NCI-H2196 treated with DMSO at 0.1 percent for 48 hours (cell line): ENCODE measurements at regions not wholly inside any gene's neighbourhood (a gene's known extent, or its start where the extent isn't known, plus 50 kb on each side); places are given as distances from the start of the nearest gene placed in this dataset.

Experiments used
- DNase-seq: peaks from one replicate; lab custom pipeline; 2025; ENCODE audit not compliant: unreplicated experiment; lab: John Stamatoyannopoulos, UW

GRCh38 chr15:95425859-95426258 lies 904.6 kb upstream of the NR2F2 start:
- DNase-seq: no peak

DNA sequence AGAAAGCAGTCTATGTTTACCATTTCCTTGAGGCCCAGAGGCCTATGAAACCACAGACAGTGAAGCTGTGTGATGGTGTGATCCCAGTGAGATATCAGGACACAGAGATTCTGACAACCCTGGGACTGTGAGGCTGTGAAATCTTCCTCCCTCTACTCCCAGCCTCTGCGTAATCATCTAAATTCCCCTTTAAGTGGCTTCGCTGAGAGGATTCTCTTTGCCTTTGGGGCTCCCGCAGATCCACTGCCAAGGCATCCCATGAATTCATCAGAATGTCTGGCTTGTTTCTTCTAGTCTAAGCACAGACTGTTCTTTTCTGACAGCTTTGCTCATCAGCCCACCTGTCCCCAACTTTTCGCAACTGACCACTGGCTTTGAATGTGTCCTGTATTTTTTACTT lies 901.2 kb upstream of the NR2F2 start:
- no peak for DNase-seq

DNA sequence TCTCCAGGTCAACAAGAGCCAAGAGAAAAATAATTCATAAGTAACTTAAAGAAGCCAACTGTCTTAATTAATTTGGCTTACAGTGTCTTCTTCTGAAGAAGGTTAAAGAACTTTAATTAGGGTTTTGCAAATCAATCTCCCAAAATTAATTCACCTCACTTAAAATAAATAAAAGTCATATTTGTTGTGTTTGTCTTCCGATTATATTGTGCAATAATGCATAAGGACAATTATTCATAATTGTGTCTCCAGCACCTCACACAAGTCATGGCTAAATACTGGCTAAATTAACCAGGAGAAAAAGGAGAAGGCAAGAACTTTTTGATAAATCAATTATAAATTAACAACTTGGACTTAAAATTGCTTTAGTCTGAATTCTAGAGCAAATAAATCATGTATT lies 899.0 kb upstream of the NR2F2 start:
- no peak for DNase-seq

GRCh38 chr15:95432878-95433405 lies 897.6 kb upstream of the NR2F2 start:
- no peak for DNase-seq

DNA sequence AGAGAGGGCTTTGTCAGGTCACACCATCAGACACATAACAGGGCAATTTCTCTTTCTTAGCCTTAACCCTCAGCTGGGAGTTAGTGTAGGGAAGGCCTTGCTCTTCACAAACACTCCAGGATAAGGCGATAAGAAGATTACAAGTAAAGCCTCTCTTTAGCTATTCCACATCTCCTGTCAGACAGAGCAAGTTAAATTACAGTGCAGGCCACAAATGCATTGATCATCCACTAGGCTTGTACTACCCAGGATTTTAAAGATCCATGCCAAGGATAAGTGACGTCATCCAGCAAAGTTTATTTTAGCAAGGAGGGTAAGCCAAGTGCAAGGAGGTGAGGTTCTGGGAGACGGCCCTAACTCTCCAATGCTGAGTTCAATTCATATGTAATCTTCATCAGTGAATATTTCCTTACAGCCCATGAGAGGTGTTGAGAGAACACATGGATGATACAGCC lies 890.6 kb upstream of the NR2F2 start:
- DNase-seq: no peak

GRCh38 chr15:95440712-95441111 lies 889.8 kb upstream of the NR2F2 start:
- no peak for DNase-seq

- DNase-seq: no peak
Observed at GRCh38 chr15:95442107-95442719, 888.3 kb upstream of the NR2F2 start.

DNA sequence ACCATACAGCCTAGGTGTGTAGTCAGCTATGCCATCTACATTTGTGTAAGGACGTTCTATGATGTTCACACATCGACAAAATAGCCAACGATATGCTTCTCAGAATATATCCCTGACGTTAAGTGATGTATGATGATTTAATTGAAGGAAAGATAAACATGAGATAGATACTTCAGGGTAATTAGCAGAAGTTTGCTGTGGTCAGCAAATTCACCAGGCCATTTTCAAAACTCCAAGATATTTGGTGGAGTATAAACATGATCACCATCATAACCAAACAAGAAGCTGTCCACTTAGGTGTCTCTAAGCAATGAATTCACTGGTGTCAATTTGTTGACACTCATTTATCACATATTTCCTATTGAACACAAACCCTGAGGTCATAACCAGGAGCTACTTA lies 885.6 kb upstream of the NR2F2 start:
- no peak for DNase-seq

- DNase-seq: no peak
Observed at GRCh38 chr15:95446854-95447253, 883.6 kb upstream of the NR2F2 start.

- DNase-seq: no peak
Observed at GRCh38 chr15:95447486-95447885, 883.0 kb upstream of the NR2F2 start.

GRCh38 chr15:95448531-95449229 lies 881.8 kb upstream of the NR2F2 start:
- no peak for DNase-seq

DNA sequence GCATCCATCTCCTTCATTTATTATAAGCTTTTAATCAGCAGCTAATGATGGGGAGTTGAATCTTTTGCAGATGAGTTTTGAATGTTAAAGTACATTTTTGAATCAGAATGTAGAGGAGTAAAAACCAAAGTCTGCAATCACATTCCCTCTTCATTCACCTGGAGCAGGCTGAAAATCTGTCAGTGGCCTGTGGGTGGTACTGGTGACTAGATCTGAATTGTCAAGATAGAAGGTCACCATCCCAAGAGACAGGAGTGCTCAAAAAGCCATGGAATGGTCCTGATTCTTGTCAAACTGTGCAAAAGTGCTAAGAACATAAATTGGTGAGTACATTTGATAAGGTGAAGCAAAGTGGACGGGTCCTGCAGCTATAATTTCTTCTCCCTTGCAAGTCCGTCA lies 881.3 kb upstream of the NR2F2 start:
- no peak for DNase-seq

- no peak for DNase-seq
Observed at GRCh38 chr15:95450413-95450812, 880.1 kb upstream of the NR2F2 start.

DNA sequence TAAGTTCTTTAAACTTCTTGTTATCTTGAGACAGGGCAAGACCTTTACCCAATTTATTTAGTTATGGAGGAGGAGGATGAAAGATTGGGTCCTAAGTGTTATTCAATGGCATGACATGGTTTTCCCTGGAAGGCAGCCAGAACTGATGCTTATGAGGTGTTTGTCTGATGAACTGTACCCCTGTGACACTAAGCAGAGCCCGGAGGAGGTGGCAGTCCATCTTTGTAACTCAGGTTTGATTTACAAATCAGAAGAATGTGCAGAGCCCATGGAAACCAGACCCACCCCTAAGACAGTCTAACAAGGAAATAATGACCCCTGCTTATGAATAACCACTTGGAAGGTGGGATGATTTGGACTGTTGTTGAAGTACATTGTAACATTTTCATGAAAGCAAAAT lies 878.6 kb upstream of the NR2F2 start:
- DNase-seq: no peak

- DNase-seq: no peak
Observed at GRCh38 chr15:95454403-95455262, 875.9 kb upstream of the NR2F2 start.

GRCh38 chr15:95457520-95457919 lies 873.0 kb upstream of the NR2F2 start:
- no peak for DNase-seq

DNA sequence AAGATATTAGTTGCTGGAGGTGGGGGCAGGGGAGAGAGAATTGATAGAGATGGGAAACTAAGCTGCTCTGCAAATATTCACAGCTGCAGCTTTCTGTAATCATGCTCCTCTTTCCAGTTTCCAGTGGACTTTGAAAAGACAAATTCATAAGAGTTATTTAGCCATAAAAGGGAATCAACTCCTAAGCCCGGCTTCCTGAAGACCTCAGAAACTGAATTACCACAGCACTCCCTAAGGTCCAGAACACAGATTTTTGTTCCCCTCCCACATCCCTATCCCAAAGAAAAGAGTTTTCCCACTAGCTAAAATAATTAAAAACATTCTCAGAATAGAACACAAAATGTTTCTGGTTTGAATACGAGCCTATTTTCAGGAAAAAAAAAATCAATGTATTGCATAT lies 871.8 kb upstream of the NR2F2 start:
- DNase-seq: no peak

DNA sequence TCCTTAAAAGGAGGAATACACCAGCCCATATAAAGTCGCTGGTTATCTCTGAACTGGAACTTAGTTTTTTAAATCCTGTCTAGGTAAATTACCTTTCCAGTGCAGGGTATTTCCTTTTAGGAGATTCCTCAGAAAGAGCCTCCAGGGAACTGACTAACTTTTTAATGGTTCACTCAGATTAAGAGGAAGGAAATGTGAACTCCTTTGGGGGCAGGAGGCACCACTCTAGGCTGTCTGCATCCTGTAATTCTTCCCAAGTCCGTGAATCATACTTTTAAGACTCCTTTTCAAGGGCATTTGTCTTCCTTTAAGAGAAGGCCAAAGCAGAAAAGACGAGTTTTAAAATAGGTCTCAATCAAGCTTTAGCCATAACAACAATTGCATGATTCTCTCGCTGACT lies 871.2 kb upstream of the NR2F2 start:
- no peak for DNase-seq

- no peak for DNase-seq
Observed at GRCh38 chr15:95464509-95464908, 866.0 kb upstream of the NR2F2 start.

GRCh38 chr15:95468820-95469219 lies 861.7 kb upstream of the NR2F2 start:
- no peak for DNase-seq

GRCh38 chr15:95469496-95470000 lies 861.0 kb upstream of the NR2F2 start:
- DNase-seq: no peak

GRCh38 chr15:95470529-95470928 lies 860.0 kb upstream of the NR2F2 start:
- no peak for DNase-seq
